Lower leg skin (tissue), 4 donors: ENCODE measurements at regions not wholly inside any gene's neighbourhood (a gene's known extent, or its start where the extent isn't known, plus 50 kb on each side); places are given as distances from the start of the nearest gene placed in this dataset.

Experiments
- DNase-seq, 2 donors: peaks; one replicate each; pipeline ENCODE4 v3.0.0-alpha.2; 2019; ENCODE audit warnings: low spot score in 2 of 2
- H3K4me3 ChIP-seq: fragments of 200-600 bp; sonication (generic); 2 replicates; pipeline ENCODE4 v1.5.1; 2017; ENCODE audit warnings: mild to moderate bottlenecking, low read depth; ENCODE audit not compliant: poor library complexity, severe bottlenecking
- CTCF ChIP-seq, 3 donors: fragments of 450-650 bp; IDR thresholded peaks; one replicate each; pipeline ENCODE4 v1.5.1; 2016; ENCODE audit warnings: antibody characterized with exemption in 3 of 3, mild to moderate bottlenecking in 3 of 3, moderate library complexity in 2 of 3
- POLR2A ChIP-seq, 2 donors: fragments of 450-650 bp; IDR thresholded peaks; one replicate each; pipeline ENCODE4 v1.6.1; 2016 to 2017; ENCODE audit warnings: antibody characterized with exemption in 2 of 2, mild to moderate bottlenecking in 1 of 2, moderate library complexity in 1 of 2
- WGBS, 2 donors: methylation state at CpG; one replicate each; pipeline ENCODE4 v1.1.5; 2018; 5-methylcytosine and 5-hydroxymethylcytosine counted together
- intact Hi-C: fragments of 100-400 bp; cut with DNase I; formaldehyde crosslinking; loops from one replicate; pipeline ENCODE4 v1.15.0; 2023; ENCODE audit warnings: low total_unique reads

- H3K4me3 ChIP-seq, result no peak overlapping the region
- WGBS, 2 donors, result 80 to 94% methylated on average over 2 of the region's 2 CpGs
- no peak for TF ChIP-seq POLR2A (IDR thresholded peaks at IDR 0.05)
- TF ChIP-seq CTCF (IDR thresholded peaks at IDR 0.05), result no peak
- DNase-seq, result no peak
- intact Hi-C loops, result no loop called here
These were observed 276.3 kb upstream of the MYOCD start for GRCh38 chr17:12389421-12389820.

GRCh38 chr17:12390631-12391030, 275.1 kb upstream of the MYOCD start:
- H3K4me3 ChIP-seq, result no peak overlapping the region
- TF ChIP-seq CTCF (IDR thresholded peaks at IDR 0.05), result no peak
- TF ChIP-seq POLR2A (IDR thresholded peaks at IDR 0.05), result no peak
- WGBS, 2 donors, result 81 to 87% methylated on average over 4 of the region's 4 CpGs
- no peak for DNase-seq
- intact Hi-C loops, result no loop called here

- TF ChIP-seq POLR2A (IDR thresholded peaks at IDR 0.05), result no peak
- no peak for TF ChIP-seq CTCF (IDR thresholded peaks at IDR 0.05)
- intact Hi-C loops, result no loop called here
- WGBS, 2 donors, result 28 to 40% methylated on average over 3 of the region's 3 CpGs
- DNase-seq, result no peak
- H3K4me3 ChIP-seq, result no peak overlapping the region
These were observed 274.2 kb upstream of the MYOCD start for GRCh38 chr17:12391468-12391867.

GRCh38 chr17:12395733-12396354, 269.8 kb upstream of the MYOCD start:
- intact Hi-C loops, result no loop called here
- DNase-seq, result no peak
- TF ChIP-seq CTCF (IDR thresholded peaks at IDR 0.05), result no peak
- TF ChIP-seq POLR2A (IDR thresholded peaks at IDR 0.05), result no peak
- no peak overlapping the region for H3K4me3 ChIP-seq
- WGBS, 2 donors, result 65 to 73% methylated on average over 5 of the region's 5 CpGs

GRCh38 chr17:12398441-12399051, 267.1 kb upstream of the MYOCD start:
- TF ChIP-seq CTCF (IDR thresholded peaks at IDR 0.05) (no peak), POLR2A (IDR thresholded peaks at IDR 0.05) (no peak)
- DNase-seq, result no peak
- H3K4me3 ChIP-seq, result no peak overlapping the region
- 64 to 66% methylated on average over 8 of the region's 8 CpGs for WGBS, 2 donors
- intact Hi-C loops, result no loop called here
